Naive thymus-derived CD4-positive, alpha-beta T cell (primary cell): ENCODE measurements at regions not wholly inside any gene's neighbourhood (a gene's known extent, or its start where the extent isn't known, plus 50 kb on each side); places are given as distances from the start of the nearest gene placed in this dataset.

Experiments
- ATAC-seq: fragments of 150-1000 bp; cut with Tn5 transposase; 2 replicates; pipeline ENCODE4 v1.10.0; 2021; ENCODE audit warnings: mild to moderate bottlenecking, moderate library complexity
- CTCF ChIA-PET: fragments of 350-600 bp; sonication (Branson Sonifier 250); formaldehyde crosslinking; loops from one replicate; lab custom pipeline; 2021; ENCODE audit warnings: antibody characterized with exemption; lab: Charles Lee
- POLR2A ChIA-PET: fragments of 350-600 bp; sonication (Branson Sonifier 250); formaldehyde crosslinking; loops from one replicate; lab custom pipeline; 2021; ENCODE audit warnings: antibody characterized with exemption, inconsistent platforms; lab: Charles Lee
- DNase-seq, 9 donors: peaks; one replicate each; pipeline versions ENCODE4 v3.0.0 to v3.0.0-alpha.2; 2020 to 2022; ENCODE audit warnings: mixed read lengths in 1 of 9
- H3K27ac ChIP-seq: one replicate; pipeline ENCODE4 v1.7.0; 2013; ENCODE audit warnings: mild to moderate bottlenecking, low read depth, low read length, moderate library complexity
- H3K27me3 ChIP-seq, 2 donors: one replicate each; pipeline ENCODE4 v1.7.0; 2013; ENCODE audit warnings: low read length in 2 of 2, mild to moderate bottlenecking in 2 of 2, moderate library complexity in 2 of 2; ENCODE audit not compliant: control insufficient read depth in 2 of 2, insufficient read depth in 2 of 2
- H3K36me3 ChIP-seq, 3 experiments: 1 replicate in 2 of 3; 2 replicates in 1 of 3; pipeline ENCODE4 v1.7.0; 2013; ENCODE audit warnings: low read length in 3 of 3, mild to moderate bottlenecking in 3 of 3, moderate library complexity in 1 of 3; ENCODE audit not compliant: insufficient read depth in 3 of 3, control insufficient read depth in 2 of 3
- H3K4me1 ChIP-seq, 2 donors: one replicate each; pipeline ENCODE4 v1.7.0; 2013; ENCODE audit warnings: low read length in 2 of 2, mild to moderate bottlenecking in 2 of 2, moderate library complexity in 1 of 2; ENCODE audit not compliant: control insufficient read depth in 2 of 2, insufficient read depth in 2 of 2
- H3K4me3 ChIP-seq: 2 replicates; pipeline ENCODE4 v1.7.0; 2013; ENCODE audit warnings: mild to moderate bottlenecking, low read length
- H3K9me3 ChIP-seq, 3 experiments: 1 replicate in 2 of 3; 2 replicates in 1 of 3; pipeline ENCODE4 v1.7.0; 2013; ENCODE audit warnings: low read length in 3 of 3; ENCODE audit not compliant: control insufficient read depth in 2 of 3
- H3K27ac Mint-ChIP-seq, 9 donors: one replicate each; pipeline ENCODE4 v1.8.0; 2020 to 2022; ENCODE audit warnings: mixed read lengths in 9 of 9, mild to moderate bottlenecking in 8 of 9, moderate library complexity in 5 of 9, inconsistent platforms in 2 of 9
- H3K27me3 Mint-ChIP-seq, 5 donors: one replicate each; pipeline ENCODE4 v1.8.0; 2021 to 2022; ENCODE audit warnings: mixed read lengths in 5 of 5, mild to moderate bottlenecking in 1 of 5
- H3K36me3 Mint-ChIP-seq, 5 donors: one replicate each; pipeline ENCODE4 v1.8.0; 2020 to 2022; ENCODE audit warnings: mixed read lengths in 5 of 5, mild to moderate bottlenecking in 3 of 5, inconsistent platforms in 1 of 5
- H3K4me1 Mint-ChIP-seq, 7 donors: one replicate each; pipeline ENCODE4 v1.8.0; 2020 to 2022; ENCODE audit warnings: mixed read lengths in 7 of 7, mild to moderate bottlenecking in 3 of 7, inconsistent platforms in 1 of 7
- H3K4me3 Mint-ChIP-seq, 10 donors: one replicate each; pipeline ENCODE4 v1.8.0; 2020 to 2022; ENCODE audit warnings: mild to moderate bottlenecking in 10 of 10, mixed read lengths in 10 of 10, moderate library complexity in 6 of 10, inconsistent platforms in 2 of 10
- H3K9me3 Mint-ChIP-seq, 11 donors: one replicate each; pipeline ENCODE4 v1.8.0; 2020 to 2022; ENCODE audit warnings: mixed read lengths in 11 of 11, mild to moderate bottlenecking in 4 of 11, inconsistent platforms in 1 of 11, moderate library complexity in 1 of 11
- intact Hi-C, 2 donors: fragments of 100-400 bp; cut with micrococcal nuclease; formaldehyde crosslinking; loops; one replicate each; pipeline ENCODE4 v1.15.1; 2023

DNA sequence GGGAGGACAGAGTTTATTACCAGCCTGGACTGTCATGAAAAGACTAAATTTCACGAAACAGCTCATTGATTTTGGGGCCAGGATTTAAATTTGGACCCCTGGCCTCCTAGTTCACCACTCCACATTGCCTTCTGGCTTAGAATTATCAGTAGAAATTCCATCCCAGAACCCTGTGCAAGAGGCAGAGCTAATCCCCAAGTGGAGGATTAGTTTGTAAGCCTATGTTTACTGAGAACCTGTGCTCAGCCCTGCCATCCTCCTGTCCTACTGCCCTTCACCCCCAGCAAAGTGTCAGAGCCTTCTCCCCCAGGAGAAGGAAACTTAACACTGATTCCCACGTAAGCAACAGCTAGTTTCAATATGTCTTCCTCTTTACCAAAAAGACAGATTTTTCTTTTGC is 99.4 kb downstream of the SST start:
- CTCF ChIA-PET: no interaction called here
- H3K27me3 ChIP-seq: no peaks in the 10 kb centered on the region
- Mint-ChIP-seq H3K4me1 (no peaks in the 10 kb centered on the region), H3K36me3 (no peaks in the 10 kb centered on the region), H3K27ac (no peak overlapping the region), H3K9me3 (no peaks in the 10 kb centered on the region), H3K27me3 (peaks cover 7 to 30% (median 22%) of the 10 kb centered on the region in 5 donors), H3K4me3 (no peak overlapping the region)
- intact Hi-C loops: no loop called here
- no peaks in the 10 kb centered on the region for H3K4me1 ChIP-seq
- H3K9me3 ChIP-seq: no peaks in the 10 kb centered on the region
- no peaks in the 10 kb centered on the region for H3K36me3 ChIP-seq
- POLR2A ChIA-PET: no interaction called here
- ATAC-seq (no peak), DNase-seq (no peak)
- no peak overlapping the region for H3K27ac ChIP-seq
- no peak overlapping the region for H3K4me3 ChIP-seq

DNA sequence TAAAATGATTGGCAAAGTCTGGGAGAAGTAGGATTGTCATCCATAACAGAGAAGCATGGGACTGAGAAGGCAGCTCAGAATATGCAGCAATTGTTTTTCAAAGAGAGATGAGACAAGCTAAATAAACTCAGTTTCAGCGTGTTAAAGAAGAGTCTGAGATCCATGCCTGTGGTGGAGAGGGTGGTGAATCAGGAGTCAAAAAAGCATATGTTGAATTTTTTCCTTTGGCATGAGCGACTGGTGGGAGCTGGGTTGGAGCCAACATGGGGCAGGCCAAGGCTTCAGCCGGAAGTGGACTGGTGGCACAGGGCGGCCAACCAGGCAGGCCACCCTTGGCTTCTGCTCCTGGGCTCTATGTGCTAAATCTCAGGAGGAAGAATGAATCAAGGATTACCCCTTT is 102.0 kb downstream of the SST start:
- no peaks in the 10 kb centered on the region for H3K36me3 Mint-ChIP-seq

DNA sequence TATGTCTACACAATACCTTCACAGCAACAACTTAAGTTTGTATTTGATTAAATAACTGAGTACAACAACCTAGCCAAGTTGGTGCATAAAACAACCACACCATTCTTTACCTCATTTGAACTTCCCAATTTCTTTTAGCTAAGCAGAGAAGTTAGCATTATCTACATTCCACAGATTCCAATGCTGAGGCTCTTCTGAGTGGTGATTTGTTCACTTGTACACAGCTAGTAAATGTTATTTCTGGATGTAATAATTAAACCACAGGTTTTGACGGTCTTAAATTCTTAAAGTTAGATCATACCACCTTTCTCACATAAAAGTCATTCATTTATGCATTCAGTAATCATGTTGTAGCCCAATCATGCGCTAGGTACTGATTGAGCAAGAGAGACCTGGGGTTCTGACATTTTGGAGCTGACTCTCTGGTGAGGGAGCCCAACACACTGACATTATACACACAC is 102.5 kb downstream of the SST start:
- Histone ChIP-seq H3K9me3 (no peaks in the 10 kb centered on the region), H3K27ac (no peak overlapping the region), H3K27me3 (no peaks in the 10 kb centered on the region), H3K36me3 (no peaks in the 10 kb centered on the region), H3K4me1 (no peaks in the 10 kb centered on the region), H3K4me3 (no peak overlapping the region)
- peak overlapping the region in 1 of 9 donors; percentile 26 for H3K27ac Mint-ChIP-seq
- H3K9me3 Mint-ChIP-seq: peaks cover 0 to 3% (median 0%) of the 10 kb centered on the region in 11 donors
- H3K36me3 Mint-ChIP-seq: no peaks in the 10 kb centered on the region
- peaks cover 16 to 27% (median 26%) of the 10 kb centered on the region in 5 donors for H3K27me3 Mint-ChIP-seq
- CTCF ChIA-PET: no interaction called here
- POLR2A ChIA-PET: no interaction called here
- no peaks in the 10 kb centered on the region for H3K4me1 Mint-ChIP-seq
- ATAC-seq (no peak), DNase-seq (no peak)
- no peak overlapping the region for H3K4me3 Mint-ChIP-seq
- intact Hi-C loops: no loop called here

More for the DNA sequence above, 102.0 kb downstream of the SST start:
- no peak overlapping the region for H3K27ac Mint-ChIP-seq
- Histone ChIP-seq H3K36me3 (no peaks in the 10 kb centered on the region), H3K4me3 (no peak overlapping the region), H3K9me3 (no peaks in the 10 kb centered on the region), H3K27me3 (no peaks in the 10 kb centered on the region), H3K4me1 (no peaks in the 10 kb centered on the region), H3K27ac (no peak overlapping the region)
- peaks cover 16 to 27% (median 26%) of the 10 kb centered on the region in 5 donors for H3K27me3 Mint-ChIP-seq
- intact Hi-C loops: no loop called here
- ATAC-seq (no peak), DNase-seq (no peak)
- H3K9me3 Mint-ChIP-seq: peaks cover 0 to 3% (median 0%) of the 10 kb centered on the region in 11 donors
- H3K4me3 Mint-ChIP-seq: no peak overlapping the region
- POLR2A ChIA-PET: no interaction called here
- CTCF ChIA-PET: no interaction called here
- no peaks in the 10 kb centered on the region for H3K4me1 Mint-ChIP-seq

DNA sequence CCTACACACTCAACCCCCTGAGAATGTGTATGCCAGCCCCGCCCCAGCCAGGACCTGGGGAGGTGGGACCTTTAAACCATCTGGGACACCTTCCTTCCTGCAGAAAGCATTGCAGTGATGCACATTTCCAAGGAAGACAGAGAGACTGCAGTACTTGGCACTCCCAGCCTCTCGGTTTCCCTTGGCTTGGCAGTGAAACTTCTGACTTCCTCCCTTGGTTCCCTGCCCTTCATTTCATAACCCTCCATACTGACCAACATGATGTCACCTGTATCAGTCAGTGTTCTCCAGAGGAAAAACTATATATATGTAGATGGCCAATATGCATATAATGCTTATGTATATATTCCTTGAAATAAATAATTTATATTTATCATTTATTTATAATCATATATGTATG is 103.2 kb downstream of the SST start:
- no peaks in the 10 kb centered on the region for H3K36me3 ChIP-seq
- no peak overlapping the region for H3K4me3 ChIP-seq
- peaks cover 0 to 3% (median 0%) of the 10 kb centered on the region in 11 donors for H3K9me3 Mint-ChIP-seq
- H3K4me1 Mint-ChIP-seq: no peaks in the 10 kb centered on the region
- H3K4me3 Mint-ChIP-seq: no peak overlapping the region
- H3K27ac Mint-ChIP-seq: no peak overlapping the region
- peaks cover 16 to 27% (median 23%) of the 10 kb centered on the region in 5 donors for H3K27me3 Mint-ChIP-seq
- CTCF ChIA-PET: interaction anchor here (0.7 kb wide), 1 partner anchor 35 kb away, joined by 3 read pairs; no protein-coding TSS in a partner anchor
- H3K36me3 Mint-ChIP-seq: no peaks in the 10 kb centered on the region
- ATAC-seq (peak; percentile 4), DNase-seq (no peak)
- no peak overlapping the region for H3K27ac ChIP-seq
- no peaks in the 10 kb centered on the region for H3K27me3 ChIP-seq
- no peaks in the 10 kb centered on the region for H3K4me1 ChIP-seq
- POLR2A ChIA-PET: no interaction called here
- intact Hi-C loops: no loop called here
- no peaks in the 10 kb centered on the region for H3K9me3 ChIP-seq

DNA sequence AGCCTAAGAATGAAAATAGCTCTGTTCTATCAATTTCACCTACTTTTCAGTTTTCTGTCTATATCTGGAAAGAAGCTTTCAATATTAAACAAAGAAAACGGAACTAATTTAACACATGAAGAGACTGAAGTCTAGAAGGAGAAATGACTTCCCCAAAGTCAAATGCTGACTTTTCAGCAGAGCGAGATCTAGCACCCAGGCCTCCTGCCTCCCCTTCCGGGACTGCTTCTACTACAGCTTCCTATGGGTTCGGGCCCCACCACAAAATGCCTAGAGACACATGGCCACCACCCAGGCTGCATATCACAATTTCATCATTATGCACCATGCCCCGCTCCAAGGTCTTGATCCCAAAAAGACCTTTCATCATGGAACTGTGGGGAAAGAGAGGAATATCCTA is 104.5 kb downstream of the SST start:
- Histone ChIP-seq H3K4me1 (no peaks in the 10 kb centered on the region), H3K36me3 (no peaks in the 10 kb centered on the region), H3K4me3 (no peak overlapping the region), H3K9me3 (no peaks in the 10 kb centered on the region), H3K27me3 (no peaks in the 10 kb centered on the region), H3K27ac (no peak overlapping the region)
- Mint-ChIP-seq H3K27ac (no peak overlapping the region), H3K9me3 (peaks cover 0 to 3% (median 0%) of the 10 kb centered on the region in 11 donors), H3K4me1 (no peaks in the 10 kb centered on the region), H3K4me3 (no peak overlapping the region), H3K27me3 (peaks cover 16 to 23% (median 19%) of the 10 kb centered on the region in 5 donors), H3K36me3 (no peaks in the 10 kb centered on the region)
- intact Hi-C loops: no loop called here
- ATAC-seq (no peak), DNase-seq (no peak)
- POLR2A ChIA-PET: no interaction called here
- CTCF ChIA-PET: no interaction called here

DNA sequence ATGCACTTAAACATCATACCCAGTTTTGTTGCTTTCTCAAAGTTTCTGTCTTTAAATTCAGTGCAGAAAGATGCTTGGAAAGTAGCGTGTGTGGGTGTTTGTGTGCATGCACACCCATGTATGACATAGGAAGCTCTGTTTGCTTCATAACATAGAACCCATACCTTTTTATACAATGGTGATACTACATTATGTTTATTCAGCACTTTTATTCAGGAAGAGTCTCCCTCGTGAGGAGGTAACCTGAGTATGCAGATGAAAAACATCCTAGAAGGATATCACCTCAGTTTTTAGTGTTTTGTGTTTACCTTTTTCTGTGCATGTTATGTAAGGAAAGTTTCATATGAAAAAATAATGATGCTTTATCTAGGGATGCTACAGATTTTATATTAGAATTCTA is 111.2 kb downstream of the SST start:
- Histone ChIP-seq H3K4me3 (no peak overlapping the region), H3K4me1 (no peaks in the 10 kb centered on the region), H3K9me3 (no peaks in the 10 kb centered on the region), H3K36me3 (no peaks in the 10 kb centered on the region), H3K27me3 (no peaks in the 10 kb centered on the region), H3K27ac (no peak overlapping the region)
- no peak for DNase-seq
- intact Hi-C loops: no loop called here
- ATAC-seq: no peak
- no peak overlapping the region for H3K4me3 Mint-ChIP-seq
- H3K27me3 Mint-ChIP-seq: peaks cover 4 to 11% (median 7%) of the 10 kb centered on the region in 5 donors
- H3K9me3 Mint-ChIP-seq: peaks cover 0 to 3% (median 0%) of the 10 kb centered on the region in 11 donors
- ChIA-PET CTCF (no interaction called here), POLR2A (no interaction called here)
- no peaks in the 10 kb centered on the region for H3K36me3 Mint-ChIP-seq
- no peak overlapping the region for H3K27ac Mint-ChIP-seq
- H3K4me1 Mint-ChIP-seq: peaks cover 0 to 3% (median 0%) of the 10 kb centered on the region in 7 donors

DNA sequence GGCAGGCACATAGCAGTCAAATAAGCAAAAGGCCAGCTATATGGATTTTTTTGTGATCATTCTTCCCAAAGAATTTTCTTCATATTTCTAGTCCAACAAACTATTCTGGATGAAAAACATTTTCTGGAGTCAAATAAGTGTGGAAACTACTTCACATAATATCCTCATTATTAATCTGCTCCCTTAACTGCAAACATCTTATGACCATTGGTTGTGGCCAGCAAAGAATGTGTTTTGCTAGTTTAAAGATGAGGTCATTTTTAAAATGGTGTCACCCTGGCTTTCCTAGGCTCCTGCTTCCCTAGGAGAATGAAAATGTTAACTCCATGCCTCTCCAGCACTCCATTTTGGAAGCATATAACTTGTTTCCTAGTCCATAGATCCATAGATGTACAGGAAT is 118.8 kb downstream of the SST start:
- intact Hi-C loops: no loop called here
- no peak overlapping the region for H3K27ac Mint-ChIP-seq
- no peaks in the 10 kb centered on the region for H3K4me1 ChIP-seq
- no peaks in the 10 kb centered on the region for H3K27me3 ChIP-seq
- peaks cover 27 to 53% (median 36%) of the 10 kb centered on the region in 5 donors for H3K27me3 Mint-ChIP-seq
- ATAC-seq: no peak
- no peaks in the 10 kb centered on the region for H3K36me3 Mint-ChIP-seq
- no peaks in the 10 kb centered on the region for H3K9me3 ChIP-seq
- CTCF ChIA-PET: no interaction called here
- H3K4me3 ChIP-seq: no peak overlapping the region
- no peak overlapping the region for H3K27ac ChIP-seq
- no peaks in the 10 kb centered on the region for H3K36me3 ChIP-seq
- peaks cover 0 to 3% (median 0%) of the 10 kb centered on the region in 11 donors for H3K9me3 Mint-ChIP-seq
- POLR2A ChIA-PET: no interaction called here
- DNase-seq: no peak
- H3K4me3 Mint-ChIP-seq: no peak overlapping the region
- no peaks in the 10 kb centered on the region for H3K4me1 Mint-ChIP-seq
